NCI-H2196 (cell line): ENCODE measurements at regions not wholly inside any gene's neighbourhood (a gene's known extent, or its start where the extent isn't known, plus 50 kb on each side); places are given as distances from the start of the nearest gene placed in this dataset.
"Not testable (repeated sequence)": the region's sequence is repeated elsewhere in the genome, so short reads cannot be mapped to it uniquely, and the experiment has no call there.

Experiments
- DNase-seq: peaks from one replicate; lab custom pipeline; 2025; ENCODE audit not compliant: unreplicated experiment; lab: John Stamatoyannopoulos, UW

GRCh38 chr1:70745199-70745598 is 302.4 kb downstream of the PTGER3 start:
- no peak for DNase-seq

GRCh38 chr1:70746062-70746461 is 301.6 kb downstream of the PTGER3 start:
- DNase-seq: not testable (repeated sequence)

- not testable (repeated sequence) for DNase-seq
These were observed 300.5 kb downstream of the PTGER3 start for GRCh38 chr1:70747123-70747522.

GRCh38 chr1:70751676-70752287 is 295.8 kb downstream of the PTGER3 start:
- not testable (repeated sequence) for DNase-seq

GRCh38 chr1:70754701-70755100 is 292.9 kb downstream of the PTGER3 start:
- no peak for DNase-seq

- DNase-seq: no peak
These were observed 287.5 kb downstream of the PTGER3 start for GRCh38 chr1:70760154-70760553.

GRCh38 chr1:70762386-70762785 is 285.2 kb downstream of the PTGER3 start:
- no peak for DNase-seq

- DNase-seq: no peak
These were observed 282.9 kb downstream of the PTGER3 start for GRCh38 chr1:70764747-70765146.

- DNase-seq: no peak
These were observed 280.2 kb downstream of the PTGER3 start for GRCh38 chr1:70767377-70767776.

- no peak for DNase-seq
These were observed 279.4 kb downstream of the PTGER3 start for GRCh38 chr1:70768216-70768615.

- no peak for DNase-seq
These were observed 269.4 kb downstream of the PTGER3 start for GRCh38 chr1:70778056-70778762.

GRCh38 chr1:70778934-70779333 is 268.7 kb downstream of the PTGER3 start:
- DNase-seq: no peak

- no peak for DNase-seq
These were observed 268.0 kb downstream of the PTGER3 start for GRCh38 chr1:70779571-70779970.

- DNase-seq: no peak
These were observed 262.3 kb downstream of the PTGER3 start for GRCh38 chr1:70785287-70785686.

- DNase-seq: no peak
These were observed 257.2 kb downstream of the PTGER3 start for GRCh38 chr1:70790232-70790923.

- DNase-seq: not testable (repeated sequence)
These were observed 252.6 kb downstream of the PTGER3 start for GRCh38 chr1:70795064-70795463.

GRCh38 chr1:70796298-70796697 is 251.3 kb downstream of the PTGER3 start:
- not testable (repeated sequence) for DNase-seq

GRCh38 chr1:70802625-70803024 is 245.0 kb downstream of the PTGER3 start:
- DNase-seq: not testable (repeated sequence)

- DNase-seq: no peak
These were observed 242.0 kb downstream of the PTGER3 start for GRCh38 chr1:70805641-70806040.

GRCh38 chr1:70807088-70807664 is 240.4 kb downstream of the PTGER3 start:
- DNase-seq: no peak

GRCh38 chr1:70809069-70809468 is 238.5 kb downstream of the PTGER3 start:
- no peak for DNase-seq

GRCh38 chr1:70811815-70812214 is 235.8 kb downstream of the PTGER3 start:
- no peak for DNase-seq
